GM19099 (cell line): ENCODE measurements at regions not wholly inside any gene's neighbourhood (a gene's known extent, or its start where the extent isn't known, plus 50 kb on each side); places are given as distances from the start of the nearest gene placed in this dataset.

Experiments
- POLR2A ChIP-seq: IDR thresholded peaks from 3 replicates; pipeline ENCODE4 v1.6.1; 2011; ENCODE audit warnings: low read depth; ENCODE audit not compliant: insufficient read length; ENCODE audit errors: extremely low read depth

DNA sequence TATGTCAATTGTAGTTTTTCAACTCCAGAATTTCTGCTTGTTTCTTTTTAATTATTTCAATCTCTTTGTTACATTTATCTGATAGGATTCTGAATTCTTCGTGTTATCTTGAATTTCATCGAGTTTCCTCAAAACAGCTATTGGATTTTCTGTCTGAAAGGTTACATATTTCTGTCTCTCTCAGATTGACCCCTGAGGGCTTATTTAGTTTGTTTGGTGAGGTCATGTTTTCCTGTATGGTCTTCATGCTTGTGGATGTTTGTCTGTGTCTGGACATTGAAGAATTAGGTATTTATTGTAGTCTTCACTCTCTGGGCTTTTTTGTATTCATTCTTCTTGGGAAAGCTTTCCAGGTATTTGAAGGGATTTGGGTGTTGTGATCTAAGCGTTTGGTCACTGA lies 85.6 kb downstream of the SNAPC1 start:
- TF ChIP-seq POLR2A = no peak

DNA sequence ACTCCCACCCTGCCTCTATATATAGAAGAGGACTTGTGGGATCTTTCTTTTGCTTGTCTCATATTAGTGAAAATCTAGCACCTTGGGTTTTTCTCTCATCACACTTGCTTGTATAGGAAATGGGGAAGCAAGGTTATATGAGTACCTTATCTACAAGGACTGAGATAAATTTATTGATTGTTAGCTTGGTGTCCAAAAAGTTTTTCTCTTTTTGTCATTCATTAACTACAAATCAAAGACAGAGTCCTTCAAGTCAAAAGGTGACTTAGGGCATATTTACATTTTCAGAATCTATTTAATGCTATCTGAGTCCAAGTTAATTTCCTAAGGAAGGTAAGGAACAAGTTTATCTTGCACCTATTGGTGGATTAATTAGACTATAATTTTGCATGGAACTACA lies 92.7 kb downstream of the SNAPC1 start:
- no peak for TF ChIP-seq POLR2A

- TF ChIP-seq POLR2A = no peak
Observed at GRCh38 chr14:61860294-61860918, 98.2 kb downstream of the SNAPC1 start.

- no peak for TF ChIP-seq POLR2A
Observed at GRCh38 chr14:61861320-61861865, 99.2 kb downstream of the SNAPC1 start.

- no peak for TF ChIP-seq POLR2A
Observed at GRCh38 chr14:61864329-61864898, 102.2 kb downstream of the SNAPC1 start.

GRCh38 chr14:61866932-61867920 lies 105.0 kb downstream of the SNAPC1 start:
- TF ChIP-seq POLR2A = no peak

GRCh38 chr14:61868846-61869245 lies 106.6 kb downstream of the SNAPC1 start:
- TF ChIP-seq POLR2A = no peak

DNA sequence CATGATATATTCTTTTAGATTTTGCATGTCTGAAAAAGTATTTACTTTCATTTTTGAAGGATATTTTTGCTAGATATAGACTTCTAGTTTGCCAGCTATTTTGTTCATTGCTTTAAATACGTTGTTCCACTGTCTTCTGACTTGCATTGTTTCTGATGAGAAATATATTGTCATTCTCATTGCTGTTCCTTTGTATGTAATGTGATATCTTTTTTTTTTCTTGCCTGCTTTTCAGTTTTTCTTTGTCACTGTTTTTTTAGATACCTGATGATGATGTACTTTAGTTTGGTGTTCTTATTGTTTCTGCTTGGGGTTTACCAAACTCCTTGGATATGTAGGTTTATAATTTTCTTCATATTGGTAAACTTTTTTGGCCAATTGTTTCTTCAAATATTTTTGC lies 107.9 kb downstream of the SNAPC1 start:
- no peak for TF ChIP-seq POLR2A

- TF ChIP-seq POLR2A = no peak
Observed at GRCh38 chr14:61872452-61872851, 110.2 kb downstream of the SNAPC1 start.

GRCh38 chr14:61875483-61875882 lies 113.3 kb downstream of the SNAPC1 start:
- TF ChIP-seq POLR2A = no peak

DNA sequence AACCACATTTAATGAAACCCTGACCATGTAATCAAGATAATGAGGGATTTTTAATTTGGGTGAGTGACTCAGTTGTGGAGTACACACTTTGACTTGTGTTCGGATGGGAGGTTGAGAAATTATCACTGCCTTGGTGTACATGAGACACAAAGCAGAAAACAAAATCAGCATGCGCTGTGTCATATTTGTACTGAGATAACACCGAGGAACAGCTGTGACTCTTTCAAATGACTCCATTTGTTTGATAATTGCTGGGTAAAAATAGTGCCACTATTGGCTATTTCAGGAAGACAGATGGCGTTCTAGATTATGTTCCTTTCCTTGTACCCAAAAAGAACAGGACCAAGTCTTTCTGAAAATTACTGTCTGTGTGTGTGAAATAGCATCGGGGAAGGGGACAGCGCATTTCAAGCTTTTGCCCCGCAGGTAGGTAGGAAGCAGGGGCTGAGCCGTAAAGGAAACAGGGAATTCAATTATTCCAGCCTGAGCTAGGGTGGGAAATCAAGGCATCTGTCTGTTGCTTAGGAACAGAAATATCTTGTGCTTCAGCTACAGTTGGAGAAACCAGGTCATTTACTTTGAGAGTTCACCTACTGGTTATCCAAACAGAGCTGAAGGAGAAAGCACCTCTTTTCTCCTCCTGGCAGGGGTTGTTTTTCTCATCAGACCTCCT lies 114.3 kb downstream of the SNAPC1 start:
- TF ChIP-seq POLR2A = no peak

DNA sequence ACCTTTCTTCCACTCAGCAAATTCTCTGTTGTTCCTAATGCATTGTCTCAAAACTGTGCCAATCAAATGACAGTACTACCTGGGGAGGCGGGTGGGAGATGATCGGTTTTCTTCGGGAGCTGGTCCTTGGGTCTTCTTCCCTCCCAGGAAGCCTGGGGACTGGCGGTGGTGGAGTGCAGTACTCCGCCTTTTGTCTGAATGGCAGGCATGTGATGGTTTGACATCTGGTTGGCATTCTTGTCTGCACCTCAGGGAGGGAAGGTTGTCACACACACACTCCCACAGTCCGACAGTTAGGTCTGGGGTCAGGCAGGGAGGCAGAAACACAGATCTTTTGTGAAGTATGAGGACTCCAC lies 114.8 kb downstream of the SNAPC1 start:
- no peak for TF ChIP-seq POLR2A

DNA sequence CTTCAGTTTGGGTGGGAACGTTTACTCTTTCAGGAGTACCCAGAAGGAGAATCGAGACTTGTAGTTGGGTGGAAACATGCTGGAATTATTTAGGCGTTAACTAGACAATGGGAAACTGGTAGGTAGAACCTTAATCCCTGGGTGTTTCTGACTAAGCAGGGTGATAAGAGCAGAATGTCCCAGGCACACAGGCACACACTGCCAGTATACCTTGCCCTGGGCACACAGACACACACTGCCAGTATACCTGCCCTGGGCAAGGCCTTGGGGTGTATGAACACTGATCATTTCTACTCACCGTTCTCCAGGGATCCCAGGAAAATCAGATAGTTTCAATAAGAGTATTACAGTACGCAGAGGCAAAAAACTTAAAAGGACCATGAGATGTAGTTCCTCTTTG lies 115.5 kb downstream of the SNAPC1 start:
- no peak for TF ChIP-seq POLR2A

DNA sequence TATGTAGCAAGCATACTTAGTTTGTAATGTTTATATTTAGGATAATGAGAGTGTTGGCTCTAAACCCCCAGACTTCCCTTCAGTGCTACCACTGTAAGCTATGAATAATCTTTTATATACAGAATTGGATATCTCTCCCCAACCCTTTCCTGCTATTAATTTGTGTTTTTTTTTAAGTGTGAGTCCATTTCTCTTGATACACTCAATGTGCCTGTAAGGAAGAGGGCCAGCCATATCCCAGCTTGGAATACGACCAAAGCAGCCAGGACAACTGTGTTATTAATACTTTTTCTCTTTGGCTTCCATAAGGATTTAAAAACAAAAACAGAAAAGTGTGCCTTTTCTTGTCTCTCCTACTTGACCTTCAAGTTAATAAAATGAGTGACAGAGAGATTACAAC lies 116.7 kb downstream of the SNAPC1 start:
- TF ChIP-seq POLR2A = no peak

DNA sequence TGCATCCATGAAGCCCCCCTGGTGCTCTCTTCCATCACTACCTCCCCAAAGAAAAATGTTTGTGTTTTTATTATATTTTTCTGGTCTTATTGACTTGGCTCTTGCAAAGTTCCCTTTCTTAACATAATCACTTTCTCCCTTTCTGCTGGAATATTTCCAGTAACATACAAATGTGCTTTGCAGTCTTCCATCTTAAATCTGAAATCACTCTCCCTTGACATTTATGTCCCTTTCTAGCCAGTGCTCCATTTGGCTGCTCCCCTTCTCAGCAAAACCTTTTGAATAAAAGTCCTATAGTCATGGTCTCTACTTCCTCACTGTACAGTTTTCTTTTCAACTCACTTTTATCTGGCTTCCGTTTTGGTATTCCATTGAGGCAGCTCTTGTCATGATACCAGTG lies 118.8 kb downstream of the SNAPC1 start:
- no peak for TF ChIP-seq POLR2A
